AG04450 (cell line): ENCODE measurements at regions not wholly inside any gene's neighbourhood (a gene's known extent, or its start where the extent isn't known, plus 50 kb on each side); places are given as distances from the start of the nearest gene placed in this dataset.
"Not testable (repeated sequence)": the region's sequence is repeated elsewhere in the genome, so short reads cannot be mapped to it uniquely, and the experiment has no call there.

ENCODE experiments used
- CTCF ChIA-PET: fragments of 300-600, 350-600 bp; formaldehyde crosslinking; extraction: SDS; loops from one replicate; lab custom pipeline; 2022; ENCODE audit warnings: antibody characterized with exemption, inconsistent platforms; lab: Charles Lee
- POLR2A ChIA-PET: fragments of 350-600 bp; formaldehyde crosslinking; extraction: SDS; loops from one replicate; lab custom pipeline; 2021; ENCODE audit warnings: antibody characterized with exemption, inconsistent platforms; lab: Yijun Ruan, JAX
- DNase-seq: peaks from one replicate; pipeline ENCODE4 v3.0.0-alpha.2; 2011; ENCODE audit warnings: low read depth, low spot score
- H3K27ac ChIP-seq: one replicate; pipeline ENCODE4 v1.5.1; 2012; ENCODE audit warnings: low read depth, low read length, control low read depth
- H3K27me3 ChIP-seq: one replicate; pipeline ENCODE4 v1.6.0; 2012; ENCODE audit warnings: low read length; ENCODE audit not compliant: control insufficient read depth, insufficient read depth
- H3K4me3 ChIP-seq: 2 replicates; pipeline ENCODE4 v1.5.1; 2011; ENCODE audit warnings: mild to moderate bottlenecking, low read depth, low read length, control low read depth
- H3K9me3 ChIP-seq: 2 replicates; pipeline ENCODE4 v1.5.1; 2012; ENCODE audit warnings: low read length; ENCODE audit not compliant: control insufficient read depth, insufficient read depth
- TF ChIP-seq, protein P1 (sequence below): IDR thresholded peaks from 2 replicates; pipeline ENCODE4 v1.5.1; 2011; ENCODE audit warnings: low read depth, low read length, control low read depth, inconsistent platforms

- Histone ChIP-seq H3K9me3 (peaks cover 31% of the 10 kb centered on the region), H3K4me3 (no peak overlapping the region), H3K27ac (no peak overlapping the region), H3K27me3 (no peaks in the 10 kb centered on the region)
- TF ChIP-seq, protein P1, sequence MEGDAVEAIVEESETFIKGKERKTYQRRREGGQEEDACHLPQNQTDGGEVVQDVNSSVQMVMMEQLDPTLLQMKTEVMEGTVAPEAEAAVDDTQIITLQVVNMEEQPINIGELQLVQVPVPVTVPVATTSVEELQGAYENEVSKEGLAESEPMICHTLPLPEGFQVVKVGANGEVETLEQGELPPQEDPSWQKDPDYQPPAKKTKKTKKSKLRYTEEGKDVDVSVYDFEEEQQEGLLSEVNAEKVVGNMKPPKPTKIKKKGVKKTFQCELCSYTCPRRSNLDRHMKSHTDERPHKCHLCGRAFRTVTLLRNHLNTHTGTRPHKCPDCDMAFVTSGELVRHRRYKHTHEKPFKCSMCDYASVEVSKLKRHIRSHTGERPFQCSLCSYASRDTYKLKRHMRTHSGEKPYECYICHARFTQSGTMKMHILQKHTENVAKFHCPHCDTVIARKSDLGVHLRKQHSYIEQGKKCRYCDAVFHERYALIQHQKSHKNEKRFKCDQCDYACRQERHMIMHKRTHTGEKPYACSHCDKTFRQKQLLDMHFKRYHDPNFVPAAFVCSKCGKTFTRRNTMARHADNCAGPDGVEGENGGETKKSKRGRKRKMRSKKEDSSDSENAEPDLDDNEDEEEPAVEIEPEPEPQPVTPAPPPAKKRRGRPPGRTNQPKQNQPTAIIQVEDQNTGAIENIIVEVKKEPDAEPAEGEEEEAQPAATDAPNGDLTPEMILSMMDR, result no peak
- ChIA-PET CTCF (no interaction called here), POLR2A (no interaction called here)
- DNase-seq, result no peak
These were observed 98.0 kb downstream of the SHANK2 start for GRCh38 chr11:71154261-71154805.

- no peak overlapping the region for H3K4me3 ChIP-seq
- CTCF ChIA-PET, result no interaction called here
- TF ChIP-seq, protein P1, result no peak
- H3K27me3 ChIP-seq, result no peaks in the 10 kb centered on the region
- POLR2A ChIA-PET, result no interaction called here
- no peak for DNase-seq
- peaks cover 43% of the 10 kb centered on the region for H3K9me3 ChIP-seq
- no peak overlapping the region for H3K27ac ChIP-seq
These were observed 99.4 kb downstream of the SHANK2 start for GRCh38 chr11:71153005-71153390.

DNA sequence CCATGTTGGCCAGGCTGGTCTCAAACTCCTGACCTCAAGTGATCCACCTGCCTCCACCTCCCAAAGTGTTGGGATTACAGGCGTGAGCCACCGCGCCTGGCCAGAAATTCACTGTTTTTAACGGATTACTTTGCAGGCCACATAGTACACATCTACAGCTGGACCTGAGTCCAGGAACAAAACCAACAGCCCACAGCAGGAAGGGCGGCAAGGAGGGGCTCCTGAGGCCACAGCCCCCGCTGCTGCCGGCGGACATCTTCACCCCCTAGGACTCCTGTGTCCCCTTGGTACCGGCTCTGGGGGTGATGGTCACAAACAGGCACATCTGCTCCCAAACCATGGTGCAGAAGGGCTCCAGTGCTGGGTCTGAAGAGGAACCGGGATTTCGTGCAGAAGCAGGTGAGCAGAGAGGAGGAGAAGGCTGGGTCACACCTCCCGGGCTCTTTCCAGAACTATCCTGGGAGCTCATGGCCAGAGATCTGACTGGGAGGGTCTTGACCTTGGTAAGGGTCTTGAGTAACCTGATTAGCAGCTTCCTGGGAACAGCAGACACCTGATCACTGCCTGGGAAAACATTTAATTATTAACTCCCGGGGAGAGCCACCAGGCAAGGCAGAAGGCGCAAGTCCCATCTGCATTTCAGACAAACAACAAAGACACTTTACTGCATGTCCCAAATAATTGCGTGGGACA lies 99.9 kb downstream of the SHANK2 start:
- H3K9me3 ChIP-seq, result peaks cover 48% of the 10 kb centered on the region
- H3K27ac ChIP-seq, POLR2A ChIA-PET, DNase-seq, H3K27me3 ChIP-seq, H3K4me3 ChIP-seq, CTCF ChIA-PET: not testable (repeated sequence)

DNA sequence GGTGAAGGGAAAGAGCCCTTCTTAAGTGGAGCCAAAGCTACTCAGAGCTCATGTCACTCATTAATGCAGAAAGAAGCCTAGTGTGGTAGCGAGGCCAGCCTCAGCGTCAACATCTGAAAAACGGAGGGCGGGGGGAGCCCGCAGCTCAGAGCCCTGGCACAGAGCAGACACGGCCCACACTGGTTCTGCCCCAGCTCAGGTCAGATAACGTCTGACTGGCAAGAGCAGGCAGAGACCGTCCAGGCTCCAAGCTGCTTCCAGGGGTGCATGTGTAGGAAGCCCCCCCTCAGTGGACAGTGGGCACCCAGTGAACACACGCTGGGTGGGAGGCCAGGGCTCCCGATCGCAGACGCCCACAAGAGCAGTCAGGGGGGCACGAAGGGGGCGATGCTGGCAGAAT lies 100.8 kb downstream of the SHANK2 start:
- ChIA-PET CTCF (no interaction called here), POLR2A (no interaction called here)
- DNase-seq, result no peak
- peaks cover 57% of the 10 kb centered on the region for H3K9me3 ChIP-seq
- H3K27me3 ChIP-seq, result no peaks in the 10 kb centered on the region
- TF ChIP-seq, protein P1, result no peak
- H3K27ac ChIP-seq, result no peak overlapping the region
- no peak overlapping the region for H3K4me3 ChIP-seq

DNA sequence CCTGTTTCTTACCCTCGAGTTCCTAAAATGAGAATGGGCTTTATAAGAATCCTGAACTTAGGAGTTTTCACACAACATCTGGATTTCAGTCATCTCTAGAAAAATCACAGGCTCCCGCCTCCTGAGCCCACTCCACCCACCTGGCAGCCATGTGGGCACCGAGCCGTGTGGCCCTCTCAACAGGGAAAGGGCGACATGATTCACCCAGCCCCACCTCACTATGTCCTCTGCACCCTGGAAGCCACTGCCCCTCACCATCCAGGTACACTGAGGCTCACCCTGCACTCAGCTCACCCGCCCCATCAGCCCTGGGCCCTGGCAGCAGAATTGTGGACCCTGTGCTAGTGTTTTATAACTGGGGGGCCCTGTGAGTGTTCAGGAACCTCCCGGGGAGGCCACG lies 101.5 kb downstream of the SHANK2 start:
- Histone ChIP-seq H3K27me3 (no peaks in the 10 kb centered on the region), H3K9me3 (peaks cover 62% of the 10 kb centered on the region), H3K4me3 (no peak overlapping the region), H3K27ac (no peak overlapping the region)
- ChIA-PET CTCF (no interaction called here), POLR2A (no interaction called here)
- DNase-seq, result no peak
- TF ChIP-seq, protein P1, result no peak
